ENCODE measurements at regions not wholly inside any gene's neighbourhood (a gene's known extent, or its start where the extent isn't known, plus 50 kb on each side); places are given as distances from the start of the nearest gene placed in this dataset.

DNA sequence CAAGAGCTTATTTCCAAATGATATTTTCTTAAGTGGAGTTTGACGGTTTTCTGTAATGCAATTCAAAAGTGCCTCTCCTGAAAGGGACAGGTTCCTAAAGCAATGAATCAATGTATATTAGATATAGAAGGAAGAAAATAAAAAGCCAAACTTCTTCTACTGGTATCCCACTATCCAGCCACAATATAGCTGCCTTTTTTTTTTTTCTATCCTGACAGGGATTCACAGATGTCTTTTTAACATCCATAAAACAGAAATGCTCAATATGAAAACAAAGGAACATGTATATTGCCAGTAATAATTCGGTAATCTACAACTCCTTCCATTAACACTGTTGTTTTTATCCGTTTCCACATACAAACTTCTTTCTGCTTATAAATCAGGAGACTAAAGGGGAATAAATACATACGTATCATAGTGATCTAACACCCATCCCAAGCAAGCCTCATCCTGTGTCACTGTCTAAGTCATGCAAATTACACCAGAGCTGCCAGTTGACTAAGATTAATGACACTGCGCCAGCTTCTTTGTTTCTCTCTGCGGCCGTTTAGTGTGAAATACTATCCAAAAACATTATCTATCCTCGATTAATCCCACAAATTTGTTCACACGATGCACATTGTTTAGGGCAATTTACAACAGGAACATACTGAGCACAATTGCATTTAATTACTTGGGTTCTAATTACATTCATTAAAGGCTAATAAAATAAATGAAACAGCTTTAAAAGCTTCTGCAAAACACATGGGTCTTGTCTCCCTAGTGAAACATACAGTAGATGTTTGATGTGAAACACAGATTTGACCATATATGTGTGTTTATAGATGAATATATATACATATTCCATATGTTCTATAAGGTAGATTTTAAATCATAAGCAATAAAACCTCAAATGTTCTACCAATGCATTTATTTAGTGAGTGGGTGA lies 51.9 kb upstream of the CDIN1 start:
- DNase-seq (ENCODE audit: low read depth in 2 of 2): no peak

DNA sequence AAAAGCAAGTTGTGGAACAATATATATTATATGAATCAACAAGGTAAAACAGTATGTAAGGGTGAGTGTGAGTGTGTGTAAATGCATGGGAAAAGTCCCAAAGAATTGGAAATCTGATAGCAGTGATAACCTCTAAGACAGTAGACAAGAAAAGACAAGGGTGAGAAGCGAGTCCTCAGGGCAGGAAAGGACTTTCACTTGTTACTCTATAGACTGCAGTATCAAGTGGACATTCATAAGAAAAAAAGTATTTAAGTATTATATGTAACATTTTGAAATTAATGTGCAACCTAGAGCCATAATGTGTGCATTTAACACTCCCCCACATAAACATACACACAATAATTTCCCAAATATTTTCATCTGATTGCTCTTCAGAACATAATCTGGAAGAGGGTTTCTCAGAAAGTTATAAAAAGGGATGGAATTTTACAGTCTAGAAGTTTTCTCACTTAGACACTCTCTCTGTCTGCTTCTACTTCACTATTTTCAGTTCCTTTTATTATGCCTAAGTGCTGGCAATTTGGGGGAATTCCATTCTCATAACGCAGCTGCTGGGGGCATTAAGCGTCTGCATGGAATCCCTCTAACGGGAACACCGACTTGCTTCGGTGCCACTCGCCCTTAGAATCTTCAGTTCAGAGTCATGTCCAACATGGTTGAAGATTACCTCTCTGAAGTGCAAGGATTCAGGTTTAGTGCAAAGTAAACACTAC lies 50.0 kb upstream of the CDIN1 start:
- DNase-seq (ENCODE audit: low read depth in 2 of 2): no peak
